GM19193 (cell line): ENCODE measurements at regions not wholly inside any gene's neighbourhood (a gene's known extent, or its start where the extent isn't known, plus 50 kb on each side); places are given as distances from the start of the nearest gene placed in this dataset.

Source experiments
- POLR2A ChIP-seq: IDR thresholded peaks from 4 replicates; pipeline ENCODE4 v1.6.1; 2011; ENCODE audit not compliant: insufficient read depth, insufficient read length; ENCODE audit errors: extremely low read depth

DNA sequence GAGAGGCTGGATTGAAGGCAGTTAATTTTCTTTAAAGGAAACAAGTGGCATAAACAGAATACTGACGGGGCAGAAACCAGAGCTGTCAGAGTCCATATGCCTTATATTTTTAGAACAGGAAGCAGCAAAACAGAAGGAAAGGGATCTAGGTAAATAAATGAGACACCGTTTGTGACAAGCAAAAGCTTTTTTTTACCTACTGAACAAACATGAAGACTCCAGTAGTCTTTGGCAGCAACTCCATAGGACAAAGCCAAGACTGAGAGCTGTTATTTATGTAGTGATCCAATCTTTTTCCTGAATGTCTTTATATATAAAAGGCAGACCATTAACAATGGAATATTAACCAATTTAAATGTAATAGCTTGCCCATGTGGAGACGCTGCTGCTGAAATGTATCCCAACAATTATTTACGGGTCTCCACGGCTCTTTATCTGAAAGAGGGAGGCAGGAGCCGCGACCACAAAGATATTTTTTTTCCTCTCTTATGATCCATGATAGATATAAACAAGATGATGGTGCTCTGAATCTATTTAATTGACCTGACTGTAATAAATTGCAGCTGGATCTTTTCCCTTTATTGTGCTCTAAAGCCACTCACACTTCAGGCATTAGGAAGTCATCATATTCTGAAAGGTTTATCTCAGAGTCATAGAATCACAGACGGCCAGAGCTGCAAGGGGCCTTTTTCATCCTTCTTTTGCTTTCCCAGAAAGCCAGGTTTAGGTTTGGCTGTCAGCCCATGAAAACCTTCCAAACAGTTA lies 687.8 kb downstream of the EFNB2 start:
- no peak for TF ChIP-seq POLR2A

DNA sequence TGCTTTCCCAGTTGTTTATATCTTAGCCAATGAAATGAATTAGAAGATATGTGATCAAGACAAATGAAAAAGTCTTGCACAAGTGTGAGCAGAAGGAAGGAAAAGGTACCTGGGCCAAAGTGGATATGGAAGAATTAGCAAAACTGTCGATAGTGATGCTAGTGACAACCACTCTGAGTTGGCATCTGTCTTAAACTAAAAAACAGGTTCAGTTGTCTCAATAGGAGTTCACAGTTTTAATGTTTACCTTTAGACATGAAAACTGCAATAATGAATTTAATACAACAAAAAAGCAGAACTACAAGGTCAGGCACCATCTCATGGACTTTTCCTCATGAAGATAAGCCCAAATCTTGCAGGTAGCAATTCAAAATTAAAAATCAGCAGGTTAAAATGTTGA lies 688.5 kb downstream of the EFNB2 start:
- no peak for TF ChIP-seq POLR2A

DNA sequence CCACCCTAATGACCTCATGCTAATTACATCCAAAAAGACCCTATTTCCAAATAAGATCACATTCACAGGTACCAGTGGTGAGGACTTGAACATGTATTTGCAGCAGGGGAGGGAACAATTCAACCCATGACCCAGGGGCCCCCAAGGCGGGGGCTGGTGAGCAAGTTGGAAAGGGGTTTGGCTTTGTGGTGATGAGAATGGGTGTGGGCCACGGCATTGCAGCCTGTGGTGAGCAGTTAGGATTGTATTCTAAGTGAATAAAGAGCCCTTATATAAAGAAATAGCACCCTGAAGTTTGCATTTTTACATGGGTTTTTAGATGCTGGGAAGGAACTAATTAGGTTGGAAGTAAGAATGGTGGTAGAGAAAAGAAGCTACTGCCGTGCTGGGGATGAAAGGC lies 694.2 kb downstream of the EFNB2 start:
- no peak for TF ChIP-seq POLR2A

DNA sequence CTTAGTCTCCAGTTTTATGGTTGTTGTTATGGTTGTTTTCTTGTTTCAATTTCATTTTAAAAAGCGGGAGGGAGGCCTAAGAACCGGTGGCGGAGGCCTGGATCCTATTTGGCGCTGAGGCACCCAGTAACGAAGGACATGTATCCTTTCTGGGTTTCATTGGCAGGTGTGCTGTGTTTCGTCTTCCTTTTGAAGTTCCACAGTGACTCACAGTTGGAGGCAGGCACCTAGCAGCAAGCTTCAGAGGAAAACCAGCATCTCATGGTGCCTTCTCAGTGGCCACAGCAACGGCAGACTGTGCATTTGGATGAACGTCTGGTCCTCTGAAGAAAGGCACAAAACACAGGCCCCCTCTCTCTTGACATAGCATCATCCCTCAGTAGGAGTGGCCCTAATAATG lies 697.2 kb downstream of the EFNB2 start:
- TF ChIP-seq POLR2A = no peak

DNA sequence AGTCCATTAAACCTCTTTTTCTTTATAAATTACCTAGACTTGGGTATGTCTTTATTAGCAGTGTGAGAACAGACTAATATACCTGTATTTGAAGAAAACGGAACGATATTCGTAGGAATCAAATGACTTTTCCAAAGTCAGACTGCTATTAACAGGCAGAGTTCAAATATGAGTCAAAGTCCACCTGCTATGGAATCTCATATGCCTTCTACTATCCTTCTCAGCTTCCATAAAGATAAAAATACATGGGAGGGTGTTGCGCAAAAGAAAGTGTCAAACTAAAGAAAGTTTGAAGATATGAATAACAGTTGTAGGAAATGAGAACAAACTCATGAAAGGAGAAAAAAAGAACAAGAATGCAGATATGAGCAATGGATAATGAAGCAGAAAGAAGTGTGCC lies 704.6 kb downstream of the EFNB2 start:
- TF ChIP-seq POLR2A = no peak

DNA sequence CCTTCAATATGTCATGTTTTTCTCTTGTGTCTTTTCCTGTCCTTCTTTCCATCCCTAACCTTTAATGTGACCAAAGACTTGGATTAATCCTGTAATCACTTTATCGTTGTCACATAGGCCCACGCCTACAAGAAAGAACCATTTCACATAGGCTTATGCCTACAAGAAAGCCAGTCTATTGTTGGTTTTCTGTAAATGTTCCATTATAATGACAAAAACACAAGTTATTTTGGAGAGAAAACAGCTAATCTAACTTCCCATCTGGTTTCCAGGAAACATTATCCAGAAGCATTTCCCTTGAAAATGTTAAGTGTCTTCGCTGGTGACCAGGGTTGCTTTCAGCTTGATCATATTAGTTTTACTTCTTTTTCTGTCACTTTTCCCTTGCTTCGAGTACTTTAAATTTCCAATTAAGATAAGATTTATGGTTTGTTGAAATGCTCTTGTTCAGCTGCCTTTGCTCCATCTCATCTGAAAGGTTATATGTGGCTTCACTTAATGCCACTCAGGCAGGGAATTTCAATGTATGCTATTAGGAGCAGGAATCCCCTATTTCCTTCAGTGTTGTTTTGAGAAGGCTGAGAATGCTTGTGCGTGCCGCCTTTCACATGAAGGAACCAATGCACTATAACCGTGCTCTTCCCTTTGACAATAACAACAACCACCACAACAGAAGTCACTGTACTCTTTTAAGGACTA lies 708.2 kb downstream of the EFNB2 start:
- no peak for TF ChIP-seq POLR2A

DNA sequence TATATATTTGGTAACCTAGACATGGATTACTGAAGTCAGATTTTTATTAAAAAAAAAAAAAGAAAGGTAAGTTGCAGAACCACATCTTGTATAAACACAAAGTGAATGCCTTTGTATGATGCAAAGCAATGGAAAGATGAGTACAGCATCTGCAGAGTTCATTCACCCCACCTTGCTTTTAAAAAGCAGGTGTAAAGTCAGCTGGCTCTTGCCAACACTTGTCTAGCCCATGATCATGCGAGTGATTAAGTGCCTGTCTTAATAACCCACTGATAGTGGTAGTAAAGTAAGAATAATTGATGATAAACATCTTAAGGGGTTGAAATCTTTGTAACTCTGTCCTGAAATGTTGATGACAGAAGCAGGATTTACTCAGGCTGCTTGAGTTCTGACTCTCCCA lies 710.4 kb downstream of the EFNB2 start:
- no peak for TF ChIP-seq POLR2A

DNA sequence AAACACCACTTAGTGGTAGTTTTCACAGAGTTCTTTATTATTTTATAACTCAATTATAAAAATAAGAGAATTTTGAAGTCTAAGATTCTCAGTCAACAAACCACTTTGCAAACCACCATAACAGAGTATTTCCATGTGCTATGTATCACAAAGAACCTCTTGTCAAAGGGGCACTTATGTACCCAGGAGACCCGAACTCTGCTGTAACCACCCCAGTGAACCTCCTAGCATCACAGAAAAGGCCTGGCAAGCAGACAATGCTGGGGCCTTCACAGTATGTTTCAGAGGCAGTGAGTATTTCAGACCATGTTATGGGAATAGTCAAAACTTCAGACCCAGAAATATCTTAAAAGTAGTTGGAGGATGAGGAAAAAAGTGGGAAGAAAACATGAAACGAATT lies 714.1 kb downstream of the EFNB2 start:
- TF ChIP-seq POLR2A = no peak

DNA sequence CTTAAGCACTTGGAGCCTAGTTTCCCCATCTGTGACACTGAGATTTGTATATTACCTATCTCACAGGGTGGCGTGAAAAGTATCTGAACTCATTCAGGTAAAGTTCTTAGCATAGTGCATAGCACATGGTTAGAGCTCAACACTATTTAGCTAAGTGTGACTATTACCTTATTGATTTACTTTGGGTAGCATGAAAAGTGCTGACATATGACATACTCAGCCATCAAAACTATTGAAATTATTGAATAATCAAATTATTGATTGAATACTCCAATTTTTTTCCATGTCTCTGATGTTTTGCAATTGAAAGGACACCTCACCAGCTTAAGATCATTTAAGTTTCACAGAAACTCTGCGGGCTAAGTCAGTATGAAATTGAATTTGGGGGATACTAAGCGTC lies 715.0 kb downstream of the EFNB2 start:
- no peak for TF ChIP-seq POLR2A

DNA sequence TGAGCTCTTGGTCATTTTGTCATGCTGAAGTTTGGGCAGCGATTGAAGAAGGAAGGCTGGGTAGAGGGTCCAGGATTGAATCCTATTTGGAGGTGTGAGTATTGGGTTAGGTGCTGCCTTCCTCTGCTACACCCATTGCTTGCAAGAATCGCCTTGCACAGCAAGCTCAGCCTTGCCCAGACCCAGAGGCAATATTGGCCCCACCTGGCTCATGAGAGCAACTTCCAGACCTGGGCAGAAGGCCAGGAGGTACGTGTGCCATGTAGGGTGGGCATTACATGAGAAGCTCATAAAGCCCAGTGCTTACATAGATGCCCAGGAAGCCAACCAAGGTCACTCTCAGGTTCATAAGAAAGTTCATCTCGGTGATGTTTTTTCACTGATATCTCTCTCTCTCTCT lies 718.0 kb downstream of the EFNB2 start:
- TF ChIP-seq POLR2A = no peak

DNA sequence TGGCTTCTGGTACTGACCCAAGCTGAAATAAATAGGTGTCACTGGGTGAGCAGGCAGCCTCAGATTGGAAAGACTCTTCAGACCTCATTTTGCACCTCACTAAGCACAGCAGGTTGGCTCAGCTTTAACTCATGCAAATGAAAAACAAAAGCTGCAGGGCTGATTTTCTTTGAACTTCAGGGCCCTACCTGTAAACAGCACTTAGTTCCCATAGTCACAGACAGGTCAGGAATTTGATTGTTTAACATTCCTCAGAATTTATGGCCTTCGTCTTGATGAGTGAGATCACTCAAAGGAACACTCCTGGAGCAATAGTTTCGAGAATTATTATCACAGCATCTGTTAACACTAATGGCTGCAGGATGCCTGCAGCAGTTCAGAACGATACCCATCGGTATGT lies 718.5 kb downstream of the EFNB2 start:
- no peak for TF ChIP-seq POLR2A

DNA sequence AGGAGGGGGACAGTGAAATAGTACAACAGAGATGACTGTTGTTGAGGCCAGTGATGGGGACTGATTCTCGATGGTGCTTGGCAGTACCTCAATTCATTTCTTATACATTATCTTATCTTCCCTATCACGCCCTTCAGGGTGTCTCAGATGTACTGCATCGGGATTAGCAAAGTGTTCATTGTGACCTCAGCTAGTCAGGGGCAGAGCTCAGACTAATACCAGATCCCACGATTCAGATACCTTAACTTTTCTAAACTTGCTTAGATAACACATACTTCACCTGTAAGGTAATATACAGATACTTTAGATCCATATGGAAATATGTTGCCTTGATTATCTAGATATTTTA lies 720.6 kb downstream of the EFNB2 start:
- no peak for TF ChIP-seq POLR2A

DNA sequence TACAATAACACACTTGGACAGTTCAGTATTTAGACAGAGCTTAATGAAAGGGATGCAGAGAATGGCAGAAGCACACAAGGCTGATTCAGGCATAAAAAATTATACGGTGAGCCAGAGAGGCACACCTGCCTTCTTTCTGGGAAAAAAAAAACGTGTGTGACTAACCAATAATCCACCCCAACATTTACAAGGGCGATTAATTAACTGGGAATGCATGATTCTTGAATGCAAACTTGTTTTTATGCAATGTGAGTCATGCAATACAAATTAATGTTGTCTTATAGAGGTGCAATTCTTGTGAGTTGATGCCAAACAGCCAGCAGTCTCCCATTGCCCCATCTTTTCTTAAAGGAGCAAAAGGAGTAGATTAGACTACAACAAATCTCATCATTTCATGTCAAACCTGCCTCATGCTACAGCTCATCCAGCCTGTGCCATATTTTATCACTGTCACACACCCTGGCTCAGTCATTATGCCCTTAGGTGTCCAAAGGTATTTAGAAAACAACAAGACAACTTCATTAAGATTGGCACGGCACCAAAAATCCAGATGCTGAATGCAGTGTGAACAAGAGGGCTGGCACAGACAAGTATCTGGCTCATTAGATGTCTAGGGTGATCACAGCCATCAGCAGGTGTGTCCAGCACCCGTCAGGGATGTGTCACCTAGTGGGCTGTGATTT lies 721.1 kb downstream of the EFNB2 start:
- TF ChIP-seq POLR2A = no peak

DNA sequence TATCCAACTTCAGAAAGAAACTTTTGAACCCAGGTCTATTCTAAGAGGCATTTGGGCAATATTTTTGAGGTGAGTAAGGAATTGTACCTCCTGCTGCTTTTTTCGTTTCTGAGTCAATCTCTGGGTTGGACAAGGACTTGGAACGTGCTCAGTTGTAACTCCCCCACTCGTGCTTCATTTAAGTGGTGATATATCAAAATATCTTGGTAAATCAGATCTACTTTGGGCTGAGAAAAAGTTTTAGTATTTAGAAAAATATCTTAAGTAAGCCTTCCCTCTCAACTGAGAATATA lies 728.9 kb downstream of the EFNB2 start:
- no peak for TF ChIP-seq POLR2A

DNA sequence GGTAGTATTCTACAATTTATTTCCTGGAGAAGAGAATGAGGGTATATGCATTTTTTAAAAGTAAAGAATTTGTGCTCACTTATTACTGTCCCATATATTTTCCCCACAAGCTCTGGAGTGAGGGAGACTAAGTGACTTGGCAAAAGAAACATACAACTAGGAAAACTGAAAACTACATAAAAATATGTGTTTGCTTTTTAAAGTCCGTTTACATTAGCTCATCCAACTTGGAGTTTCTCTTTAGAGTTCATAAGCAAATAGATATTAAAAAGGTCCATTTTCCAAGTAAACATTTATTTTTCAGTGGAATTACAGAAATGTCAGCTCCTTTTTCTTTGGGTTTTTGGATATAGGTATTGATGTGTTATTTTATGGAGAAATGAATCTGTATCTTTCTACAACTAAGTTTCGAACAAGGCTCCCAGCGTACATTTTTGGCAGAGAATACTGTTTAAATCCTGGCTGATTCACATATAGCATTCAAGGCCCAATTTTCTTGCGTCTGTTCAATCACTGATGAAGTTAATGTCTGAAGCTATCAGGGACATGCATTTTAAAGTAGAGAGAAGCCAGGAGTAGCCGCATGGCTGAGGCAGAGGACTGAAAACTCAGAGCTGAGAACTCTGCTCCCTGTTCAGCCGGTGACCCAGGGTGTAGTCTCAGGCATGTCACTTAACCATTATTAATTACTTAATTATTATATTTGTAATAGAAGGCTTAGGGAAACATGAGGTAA lies 729.4 kb downstream of the EFNB2 start:
- no peak for TF ChIP-seq POLR2A
